ENCODE measurements at regions not wholly inside any gene's neighbourhood (a gene's known extent, or its start where the extent isn't known, plus 50 kb on each side); places are given as distances from the start of the nearest gene placed in this dataset.

- ATAC-seq (no peak), DNase-seq (ENCODE audit: low read depth, low spot score) (no peak)
- Histone ChIP-seq H3K9me3 (ENCODE audit: control insufficient read depth, insufficient read depth, low read depth, low read length) (no peaks in the 10 kb centered on the region), H3K27ac (ENCODE audit: low read length) (no peak overlapping the region), H3K4me1 (ENCODE audit: control insufficient read depth, insufficient read depth, low read length) (no peaks in the 10 kb centered on the region), H3K36me3 (ENCODE audit: control insufficient read depth, insufficient read depth, low read length) (no peaks in the 10 kb centered on the region), H3K27me3 (ENCODE audit: control insufficient read depth, insufficient read depth, low read length) (no peaks in the 10 kb centered on the region), H3K4me3 (ENCODE audit: low read depth in 2 of 2, low read length in 2 of 2) (no peak overlapping the region)
- no peak for TF ChIP-seq SIN3A (IDR thresholded peaks at IDR 0.05; ENCODE audit: borderline replicate concordance, insufficient read depth, low read depth, low read length)
- no peak for TF ChIP-seq CTCF (IDR thresholded peaks at IDR 0.05)
- no peak for TF ChIP-seq REST (IDR thresholded peaks at IDR 0.05; ENCODE audit: insufficient read depth in 1 of 2, low read depth in 2 of 2, low read length in 1 of 2)
- TF ChIP-seq TCF7L2 (IDR thresholded peaks at IDR 0.05; ENCODE audit: low read depth, low read length), result no peak
- POLR2A ChIA-PET, result no interaction called here
- no TSS peak for BruUV-seq (replicated peaks)
- in situ Hi-C loops (cut with HindIII; ENCODE audit: low pct_unique_long_range_greater_than_20kb, low sequenced_read_pairs) (no loop called here), intact Hi-C loops (cut with micrococcal nuclease; ENCODE audit: unreplicated experiment) (no loop called here)
- CTCF ChIA-PET, result no interaction called here
Measured at GRCh38 chr5:23268136-23268535, 239.3 kb upstream of the PRDM9 start.

GRCh38 chr5:23260621-23261020 lies 246.8 kb upstream of the PRDM9 start:
- no peak for ATAC-seq
- no peak for DNase-seq (ENCODE audit: low read depth, low spot score)
- intact Hi-C loops (cut with micrococcal nuclease; ENCODE audit: unreplicated experiment), result no loop called here
- no peak overlapping the region for H3K4me3 ChIP-seq (ENCODE audit: low read depth in 2 of 2, low read length in 2 of 2)
- in situ Hi-C loops (cut with HindIII; ENCODE audit: low pct_unique_long_range_greater_than_20kb, low sequenced_read_pairs), result no loop called here
- CTCF ChIA-PET, result interaction anchor here (0.7 kb wide), 1 partner anchor 18 kb away, joined by 3 read pairs; no protein-coding TSS in a partner anchor
- no peak for TF ChIP-seq CTCF (IDR thresholded peaks at IDR 0.05)
- no peak for TF ChIP-seq REST (IDR thresholded peaks at IDR 0.05; ENCODE audit: insufficient read depth in 1 of 2, low read depth in 2 of 2, low read length in 1 of 2)
- TF ChIP-seq TCF7L2 (IDR thresholded peaks at IDR 0.05; ENCODE audit: low read depth, low read length), result no peak
- TF ChIP-seq POLR2AphosphoS5 (IDR thresholded peaks at IDR 0.05; ENCODE audit: low read depth, low read length), result no peak
- no peak for TF ChIP-seq SIN3A (IDR thresholded peaks at IDR 0.05; ENCODE audit: borderline replicate concordance, insufficient read depth, low read depth, low read length)
- POLR2A ChIA-PET, result no interaction called here
- no TSS peak for BruUV-seq (replicated peaks)
- H3K27ac ChIP-seq (ENCODE audit: low read length), result no peak overlapping the region
- no peaks in the 10 kb centered on the region for H3K36me3 ChIP-seq (ENCODE audit: control insufficient read depth, insufficient read depth, low read length)
- no peaks in the 10 kb centered on the region for H3K9me3 ChIP-seq (ENCODE audit: control insufficient read depth, insufficient read depth, low read depth, low read length)
- no peaks in the 10 kb centered on the region for H3K27me3 ChIP-seq (ENCODE audit: control insufficient read depth, insufficient read depth, low read length)
- no peaks in the 10 kb centered on the region for H3K4me1 ChIP-seq (ENCODE audit: control insufficient read depth, insufficient read depth, low read length)
